Liver (tissue), 8 donors: ENCODE measurements at regions not wholly inside any gene's neighbourhood (a gene's known extent, or its start where the extent isn't known, plus 50 kb on each side); places are given as distances from the start of the nearest gene placed in this dataset.
"Not testable (repeated sequence)": the region's sequence is repeated elsewhere in the genome, so short reads cannot be mapped to it uniquely, and the experiment has no call there.

Source experiments
- DNase-seq: peaks from one replicate; pipeline ENCODE4 v3.0.0-alpha.2; 2017; ENCODE audit warnings: low spot score
- H3K27ac ChIP-seq, 2 donors: one replicate each; pipeline ENCODE4 v1.7.0; 2013; ENCODE audit warnings: inconsistent platforms in 2 of 2, low read length in 2 of 2, control low read depth in 1 of 2, low read depth in 1 of 2, mild to moderate bottlenecking in 1 of 2
- H3K27me3 ChIP-seq, 4 donors: one replicate each; pipeline versions ENCODE4 v1.6.1 to v1.7.0; 2013; ENCODE audit warnings: low read length in 3 of 4, inconsistent platforms in 1 of 4, mild to moderate bottlenecking in 1 of 4, moderate library complexity in 1 of 4; ENCODE audit not compliant: control insufficient read depth in 4 of 4, insufficient read depth in 4 of 4
- H3K36me3 ChIP-seq, 4 donors: one replicate each; pipeline versions ENCODE4 v1.6.1 to v1.7.0; 2013; ENCODE audit warnings: low read length in 3 of 4, mild to moderate bottlenecking in 3 of 4, low read depth in 1 of 4, moderate library complexity in 1 of 4; ENCODE audit not compliant: control insufficient read depth in 4 of 4, insufficient read depth in 3 of 4
- H3K4me1 ChIP-seq, 4 donors: one replicate each; pipeline versions ENCODE4 v1.6.1 to v1.7.0; 2013; ENCODE audit warnings: low read length in 3 of 4, mild to moderate bottlenecking in 3 of 4, moderate library complexity in 1 of 4; ENCODE audit not compliant: control insufficient read depth in 4 of 4, insufficient read depth in 4 of 4
- H3K4me3 ChIP-seq, 3 donors: one replicate each; pipeline versions ENCODE4 v1.6.1 to v1.7.0; 2013; ENCODE audit warnings: low read length in 3 of 3, control low read depth in 1 of 3, low read depth in 1 of 3, mild to moderate bottlenecking in 1 of 3
- H3K9ac ChIP-seq, 2 donors: one replicate each; pipeline ENCODE4 v1.7.0; 2013; ENCODE audit warnings: low read length in 2 of 2, mild to moderate bottlenecking in 2 of 2, moderate library complexity in 2 of 2, control low read depth in 1 of 2, low read depth in 1 of 2
- H3K9me3 ChIP-seq, 4 donors: one replicate each; pipeline versions ENCODE4 v1.6.1 to v1.7.0; 2013; ENCODE audit warnings: low read length in 3 of 4; ENCODE audit not compliant: control insufficient read depth in 4 of 4
- EGR1 ChIP-seq, 2 donors: IDR thresholded peaks; 2 replicates each; pipeline ENCODE4 v1.6.1; 2016 to 2018; ENCODE audit warnings: antibody characterized with exemption in 2 of 2, low read depth in 2 of 2
- FOXA2 ChIP-seq: IDR thresholded peaks from 2 replicates; pipeline ENCODE4 v1.6.1; 2016; ENCODE audit warnings: antibody characterized with exemption
- GABPA ChIP-seq, 2 donors: IDR thresholded peaks in 1 of 2; conservative IDR thresholded peaks in 1 of 2; 2 replicates each; pipeline ENCODE4 v1.6.1; 2016; ENCODE audit warnings: antibody characterized with exemption in 2 of 2, mild to moderate bottlenecking in 1 of 2, moderate library complexity in 1 of 2
- HNF4A ChIP-seq, 2 donors: conservative IDR thresholded peaks; 2 replicates each; pipeline ENCODE4 v1.6.1; 2016; ENCODE audit warnings: antibody characterized with exemption in 2 of 2, mild to moderate bottlenecking in 2 of 2
- NR2F2 ChIP-seq: IDR thresholded peaks from 2 replicates; pipeline ENCODE4 v1.6.1; 2016; ENCODE audit warnings: antibody characterized with exemption
- YY1 ChIP-seq: IDR thresholded peaks from 2 replicates; pipeline ENCODE4 v1.6.1; 2016; ENCODE audit warnings: antibody characterized with exemption, mild to moderate bottlenecking
- WGBS: extraction: QIAGEN DNeasy Blood & Tissue Kit; methylation state at CpG from one replicate; pipeline ENCODE4 v1.1.7; 2013; 5-methylcytosine and 5-hydroxymethylcytosine counted together
- TF ChIP-seq, protein P1 (sequence below): IDR thresholded peaks from 2 replicates; pipeline ENCODE4 v1.6.1; 2016; ENCODE audit warnings: antibody characterized with exemption
- TF ChIP-seq, protein P2 (sequence below): fragments of 150-350 bp; IDR thresholded peaks from 2 replicates; pipeline ENCODE4 v1.5.1; 2017; ENCODE audit warnings: improper control_type of control experiment, low read depth, low read length; ENCODE audit not compliant: missing input control
- TF ChIP-seq, protein P3 (sequence below): IDR thresholded peaks from 2 replicates; pipeline ENCODE4 v1.6.1; 2016; ENCODE audit warnings: antibody characterized with exemption
- TF ChIP-seq, protein P4 (sequence below): IDR thresholded peaks from 2 replicates; pipeline ENCODE4 v1.6.1; 2016; ENCODE audit warnings: antibody characterized with exemption
- donor health status: healthy.
- donor health status: healthy.
- donor health status: healthy.
- donor health status: healthy.
- donor health status: healthy.

DNA sequence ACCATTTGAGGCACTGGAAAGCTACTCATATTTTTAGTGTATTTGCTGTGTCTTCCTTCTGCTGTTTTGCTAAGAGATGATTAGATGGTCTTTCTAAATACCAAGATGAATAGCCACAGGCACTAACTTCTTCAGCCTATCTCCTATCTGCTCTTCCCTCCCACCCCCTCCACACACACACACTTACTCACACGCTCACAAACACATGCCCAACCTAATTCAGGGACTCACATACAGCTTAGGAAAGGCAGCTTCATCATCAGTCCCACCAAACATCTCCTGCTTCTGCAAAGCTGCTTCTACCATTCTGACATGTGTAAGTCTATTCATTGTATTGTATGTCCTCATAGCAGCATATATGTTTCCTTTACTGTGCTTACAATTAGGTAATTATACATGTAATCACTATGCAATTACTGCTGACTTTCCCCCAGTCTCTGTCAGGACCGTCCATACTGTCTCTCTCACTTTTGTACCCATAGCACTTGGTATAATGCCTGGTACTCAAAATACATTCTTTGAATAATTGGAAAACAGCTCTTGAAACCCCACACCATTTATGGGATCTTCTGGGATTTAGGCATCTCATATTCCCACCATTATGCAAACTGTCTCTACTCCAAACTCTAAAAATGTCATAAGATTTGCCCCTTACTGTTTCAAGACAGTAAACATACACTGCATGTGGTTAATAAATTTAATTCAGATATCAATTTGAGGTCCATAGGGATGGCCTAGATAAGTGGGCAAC is 83.3 kb upstream of the HIF1A start:
- TF ChIP-seq NR2F2 = no peak
- TF ChIP-seq, protein P1, sequence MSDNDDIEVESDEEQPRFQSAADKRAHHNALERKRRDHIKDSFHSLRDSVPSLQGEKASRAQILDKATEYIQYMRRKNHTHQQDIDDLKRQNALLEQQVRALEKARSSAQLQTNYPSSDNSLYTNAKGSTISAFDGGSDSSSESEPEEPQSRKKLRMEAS = no peak

DNA sequence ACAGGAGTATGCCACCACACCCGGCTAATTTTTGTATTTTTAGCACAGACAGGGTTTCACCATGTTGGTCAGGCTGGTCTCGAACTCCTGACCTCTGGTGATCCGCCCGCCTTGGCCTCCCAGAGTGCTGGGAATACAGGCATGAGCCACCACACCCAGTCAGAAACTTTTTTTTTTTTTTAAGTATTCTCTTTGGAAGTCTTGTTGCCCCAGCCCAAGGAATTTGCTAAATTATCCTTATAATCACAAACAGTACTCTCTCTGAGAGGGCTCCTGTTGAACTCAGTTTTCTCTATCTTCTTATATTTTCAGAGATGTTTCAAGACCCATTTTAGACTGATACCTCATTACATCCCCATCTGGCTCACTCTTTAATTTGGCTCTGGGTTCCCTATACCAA is 82.3 kb upstream of the HIF1A start:
- not testable (repeated sequence) for H3K4me3 ChIP-seq, DNase-seq, H3K9ac ChIP-seq, H3K27me3 ChIP-seq, H3K27ac ChIP-seq, H3K9me3 ChIP-seq, H3K36me3 ChIP-seq
- H3K4me1 ChIP-seq = peaks cover 2 to 16% (median 5%) of the 10 kb centered on the region in 4 donors
- 95% methylated on average over 4 of the region's 4 CpGs for WGBS

More for the DNA sequence above, 83.3 kb upstream of the HIF1A start:
- H3K27ac ChIP-seq = no peak overlapping the region
- no peaks in the 10 kb centered on the region for H3K9me3 ChIP-seq
- H3K4me3 ChIP-seq = no peak overlapping the region
- WGBS = 99% methylated on average over 2 of the region's 2 CpGs
- H3K27me3 ChIP-seq = no peaks in the 10 kb centered on the region
- H3K9ac ChIP-seq = no peak overlapping the region
- no peak for DNase-seq
- peaks cover 2 to 20% (median 7%) of the 10 kb centered on the region in 4 donors for H3K4me1 ChIP-seq
- no peaks in the 10 kb centered on the region for H3K36me3 ChIP-seq

DNA sequence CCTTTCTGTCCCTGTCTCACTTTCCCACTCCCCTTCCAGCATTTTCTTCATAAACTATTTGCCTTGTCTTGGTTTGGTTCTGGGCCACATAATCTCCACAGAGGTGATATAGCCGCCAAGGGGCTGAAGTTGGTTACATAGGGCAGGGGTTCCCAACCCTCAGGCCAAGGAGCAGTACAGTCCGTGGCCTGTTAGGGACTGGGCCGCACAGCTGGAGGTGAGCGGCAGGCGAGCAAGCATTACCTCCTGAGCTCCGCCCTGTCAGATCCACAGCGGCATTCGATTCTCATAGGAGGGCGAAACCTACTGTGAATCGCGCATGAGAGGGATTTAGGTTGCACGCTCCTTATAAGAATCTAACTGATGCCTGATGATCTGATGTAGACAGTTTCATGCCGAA is 80.6 kb upstream of the HIF1A start:
- WGBS = 97% methylated on average over 13 of the region's 13 CpGs
- H3K27me3 ChIP-seq = no peaks in the 10 kb centered on the region
- no peak for TF ChIP-seq EGR1 (IDR thresholded peaks at IDR 0.05; ENCODE audit: low read depth in 2 of 2)
- TF ChIP-seq YY1 = no peak
- TF ChIP-seq, protein P2, sequence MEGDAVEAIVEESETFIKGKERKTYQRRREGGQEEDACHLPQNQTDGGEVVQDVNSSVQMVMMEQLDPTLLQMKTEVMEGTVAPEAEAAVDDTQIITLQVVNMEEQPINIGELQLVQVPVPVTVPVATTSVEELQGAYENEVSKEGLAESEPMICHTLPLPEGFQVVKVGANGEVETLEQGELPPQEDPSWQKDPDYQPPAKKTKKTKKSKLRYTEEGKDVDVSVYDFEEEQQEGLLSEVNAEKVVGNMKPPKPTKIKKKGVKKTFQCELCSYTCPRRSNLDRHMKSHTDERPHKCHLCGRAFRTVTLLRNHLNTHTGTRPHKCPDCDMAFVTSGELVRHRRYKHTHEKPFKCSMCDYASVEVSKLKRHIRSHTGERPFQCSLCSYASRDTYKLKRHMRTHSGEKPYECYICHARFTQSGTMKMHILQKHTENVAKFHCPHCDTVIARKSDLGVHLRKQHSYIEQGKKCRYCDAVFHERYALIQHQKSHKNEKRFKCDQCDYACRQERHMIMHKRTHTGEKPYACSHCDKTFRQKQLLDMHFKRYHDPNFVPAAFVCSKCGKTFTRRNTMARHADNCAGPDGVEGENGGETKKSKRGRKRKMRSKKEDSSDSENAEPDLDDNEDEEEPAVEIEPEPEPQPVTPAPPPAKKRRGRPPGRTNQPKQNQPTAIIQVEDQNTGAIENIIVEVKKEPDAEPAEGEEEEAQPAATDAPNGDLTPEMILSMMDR = no peak
- TF ChIP-seq, protein P1 = no peak
- no peak for TF ChIP-seq FOXA2
- TF ChIP-seq, protein P3, sequence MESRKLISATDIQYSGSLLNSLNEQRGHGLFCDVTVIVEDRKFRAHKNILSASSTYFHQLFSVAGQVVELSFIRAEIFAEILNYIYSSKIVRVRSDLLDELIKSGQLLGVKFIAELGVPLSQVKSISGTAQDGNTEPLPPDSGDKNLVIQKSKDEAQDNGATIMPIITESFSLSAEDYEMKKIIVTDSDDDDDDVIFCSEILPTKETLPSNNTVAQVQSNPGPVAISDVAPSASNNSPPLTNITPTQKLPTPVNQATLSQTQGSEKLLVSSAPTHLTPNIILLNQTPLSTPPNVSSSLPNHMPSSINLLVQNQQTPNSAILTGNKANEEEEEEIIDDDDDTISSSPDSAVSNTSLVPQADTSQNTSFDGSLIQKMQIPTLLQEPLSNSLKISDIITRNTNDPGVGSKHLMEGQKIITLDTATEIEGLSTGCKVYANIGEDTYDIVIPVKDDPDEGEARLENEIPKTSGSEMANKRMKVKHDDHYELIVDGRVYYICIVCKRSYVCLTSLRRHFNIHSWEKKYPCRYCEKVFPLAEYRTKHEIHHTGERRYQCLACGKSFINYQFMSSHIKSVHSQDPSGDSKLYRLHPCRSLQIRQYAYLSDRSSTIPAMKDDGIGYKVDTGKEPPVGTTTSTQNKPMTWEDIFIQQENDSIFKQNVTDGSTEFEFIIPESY = no peak
- TF ChIP-seq GABPA (IDR thresholded peaks at IDR 0.05 in 1 of 2, conservative IDR thresholded peaks at IDR 0.05 in 1 of 2) = no peak
- TF ChIP-seq, protein P4, sequence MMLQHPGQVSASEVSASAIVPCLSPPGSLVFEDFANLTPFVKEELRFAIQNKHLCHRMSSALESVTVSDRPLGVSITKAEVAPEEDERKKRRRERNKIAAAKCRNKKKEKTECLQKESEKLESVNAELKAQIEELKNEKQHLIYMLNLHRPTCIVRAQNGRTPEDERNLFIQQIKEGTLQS = no peak
- no peak for TF ChIP-seq HNF4A (conservative IDR thresholded peaks at IDR 0.05)
- no peaks in the 10 kb centered on the region for H3K36me3 ChIP-seq
- H3K9me3 ChIP-seq = no peaks in the 10 kb centered on the region
- DNase-seq = no peak
- no peak overlapping the region for H3K4me3 ChIP-seq
- no peak overlapping the region for H3K9ac ChIP-seq
- no peak overlapping the region for H3K27ac ChIP-seq
- H3K4me1 ChIP-seq = no peaks in the 10 kb centered on the region
